Liver (tissue), 2 donors: ENCODE measurements at regions not wholly inside any gene's neighbourhood (a gene's known extent, or its start where the extent isn't known, plus 50 kb on each side); places are given as distances from the start of the nearest gene placed in this dataset.

ENCODE experiments used
- HNF4A ChIP-seq, 2 donors: conservative IDR thresholded peaks; 2 replicates each; pipeline ENCODE4 v1.6.1; 2016; ENCODE audit warnings: antibody characterized with exemption in 2 of 2, mild to moderate bottlenecking in 2 of 2
- JUND ChIP-seq, 2 donors: IDR thresholded peaks; 2 replicates each; pipeline ENCODE4 v1.6.1; 2016; ENCODE audit warnings: antibody characterized with exemption in 2 of 2
- RAD21 ChIP-seq, 2 donors: IDR thresholded peaks; 2 replicates each; pipeline ENCODE4 v1.6.1; 2016; ENCODE audit warnings: antibody characterized with exemption in 2 of 2, mild to moderate bottlenecking in 2 of 2
- TAF1 ChIP-seq: conservative IDR thresholded peaks from 2 replicates; pipeline ENCODE4 v1.6.1; 2016; ENCODE audit warnings: antibody characterized with exemption, mild to moderate bottlenecking
- donor health status: healthy.

GRCh38 chr2:136637402-136637801, 127.9 kb upstream of the THSD7B start:
- TF ChIP-seq RAD21 (IDR thresholded peaks at IDR 0.05) = no peak
- no peak for TF ChIP-seq JUND (IDR thresholded peaks at IDR 0.05)
- TF ChIP-seq TAF1 = no peak
- TF ChIP-seq HNF4A (conservative IDR thresholded peaks at IDR 0.05) = no peak
